Neural cell (in vitro differentiated cells): ENCODE measurements at regions not wholly inside any gene's neighbourhood (a gene's known extent, or its start where the extent isn't known, plus 50 kb on each side); places are given as distances from the start of the nearest gene placed in this dataset.

ENCODE experiments used
- H2AFZ ChIP-seq: fragments of 200-600, 300-800 bp; sonication (generic), shearing (Covaris generic); 2 replicates; pipeline ENCODE4 v1.6.0; 2014; ENCODE audit warnings: low read depth, mild to moderate bottlenecking, antibody characterized with exemption, low read length, moderate library complexity
- H3F3A ChIP-seq: fragments of 200-600 bp; shearing (Covaris generic); 2 replicates; pipeline ENCODE4 v1.6.1; 2016; ENCODE audit warnings: mild to moderate bottlenecking, moderate library complexity, mixed read lengths, antibody characterized with exemption, low read length; ENCODE audit not compliant: insufficient read depth, poor library complexity, severe bottlenecking
- H3K27ac ChIP-seq: fragments of 200-600, 300-800 bp; sonication (generic), shearing (Covaris generic); 2 replicates; pipeline ENCODE4 v1.5.1; 2014; ENCODE audit warnings: mild to moderate bottlenecking, low read length, moderate library complexity
- H3K27me3 ChIP-seq: fragments of 300-800, 200-600 bp; sonication (generic), shearing (Covaris generic); 2 replicates; pipeline ENCODE4 v1.6.0; 2014; ENCODE audit warnings: mild to moderate bottlenecking, low read depth, low read length, moderate library complexity; ENCODE audit not compliant: insufficient read depth
- H3K36me3 ChIP-seq: fragments of 300-800, 200-600 bp; sonication (generic), shearing (Covaris generic); 2 replicates; pipeline ENCODE4 v1.5.1; 2014; ENCODE audit warnings: mild to moderate bottlenecking, antibody characterized with exemption, low read length, moderate library complexity; ENCODE audit not compliant: insufficient read depth
- H3K4me2 ChIP-seq: fragments of 300-800, 200-600 bp; sonication (generic), shearing (Covaris generic); 2 replicates; pipeline ENCODE4 v1.6.0; 2014; ENCODE audit warnings: mild to moderate bottlenecking, low read length
- H3K4me3 ChIP-seq: fragments of 300-800, 200-600 bp; sonication (generic), shearing (Covaris generic); 2 replicates; pipeline ENCODE4 v1.5.1; 2014; ENCODE audit warnings: mild to moderate bottlenecking, low read length, moderate library complexity
- H3K79me2 ChIP-seq: fragments of 200-600 bp; shearing (Covaris generic); replicated peaks from 2 replicates; pipeline ENCODE4 v1.6.0; 2014; ENCODE audit warnings: mild to moderate bottlenecking, low read length, moderate library complexity; ENCODE audit not compliant: insufficient read depth
- H3K9ac ChIP-seq: fragments of 300-800, 200-600 bp; sonication (generic), shearing (Covaris generic); 2 replicates; pipeline ENCODE4 v1.6.1; 2016; ENCODE audit warnings: mild to moderate bottlenecking, low read length, mixed read lengths
- H3K9me2 ChIP-seq: fragments of 200-600 bp; shearing (Covaris generic); 2 replicates; pipeline ENCODE4 v1.6.1; 2016; ENCODE audit warnings: mild to moderate bottlenecking, low read length, mixed read lengths; ENCODE audit not compliant: insufficient read depth
- H3K9me3 ChIP-seq: fragments of 200-600, 300-800 bp; sonication (generic), shearing (Covaris generic); 2 replicates; pipeline ENCODE4 v1.6.1; 2016; ENCODE audit warnings: mild to moderate bottlenecking, mixed run types, low read length, moderate library complexity, mixed read lengths
- H4K20me1 ChIP-seq: fragments of 200-600 bp; shearing (Covaris generic); 2 replicates; pipeline ENCODE4 v1.6.1; 2016; ENCODE audit warnings: mild to moderate bottlenecking, mixed run types; ENCODE audit not compliant: insufficient read depth
- EP300 ChIP-seq: fragments of 450-650 bp; conservative IDR thresholded peaks from 2 replicates; pipeline ENCODE4 v1.6.1; 2014; ENCODE audit warnings: antibody characterized with exemption, mild to moderate bottlenecking, moderate library complexity; ENCODE audit not compliant: poor library complexity, severe bottlenecking
- EZH2 ChIP-seq: fragments of 200-600, 300-800 bp; shearing (Covaris generic), sonication (generic); IDR thresholded peaks from 2 replicates; pipeline ENCODE4 v1.6.1; 2014; ENCODE audit warnings: antibody characterized with exemption, low read length, borderline replicate concordance, mild to moderate bottlenecking; ENCODE audit not compliant: insufficient read depth, poor library complexity, severe bottlenecking
- MXI1 ChIP-seq: fragments of 450-650 bp; conservative IDR thresholded peaks from 2 replicates; pipeline ENCODE4 v1.6.1; 2014; ENCODE audit warnings: antibody characterized with exemption, mild to moderate bottlenecking; ENCODE audit not compliant: poor library complexity, severe bottlenecking
- POLR2AphosphoS5 ChIP-seq: IDR thresholded peaks from 2 replicates; pipeline ENCODE4 v1.6.1; 2012
- RAD21 ChIP-seq: fragments of 450-650 bp; conservative IDR thresholded peaks from 2 replicates; pipeline ENCODE4 v1.6.1; 2014; ENCODE audit warnings: antibody characterized with exemption, mild to moderate bottlenecking, moderate library complexity
- REST ChIP-seq: IDR thresholded peaks from 2 replicates; pipeline ENCODE4 v1.6.1; 2012; ENCODE audit warnings: borderline replicate concordance
- SMC3 ChIP-seq: fragments of 450-650 bp; conservative IDR thresholded peaks from 2 replicates; pipeline ENCODE4 v1.6.1; 2014; ENCODE audit warnings: antibody characterized with exemption, mild to moderate bottlenecking, moderate library complexity; ENCODE audit not compliant: poor library complexity
- TAF1 ChIP-seq: IDR thresholded peaks from 2 replicates; pipeline ENCODE4 v1.6.1; 2012; ENCODE audit warnings: low read depth
- TF ChIP-seq, protein P1 (sequence below): fragments of 450-650 bp; IDR thresholded peaks from 2 replicates; pipeline ENCODE4 v1.5.1; 2014; ENCODE audit warnings: antibody characterized with exemption, mild to moderate bottlenecking, moderate library complexity; ENCODE audit not compliant: poor library complexity, severe bottlenecking

- H3K79me2 ChIP-seq: no peaks in the 10 kb centered on the region
- H3K4me3 ChIP-seq: no peak overlapping the region
- no peak overlapping the region for H3K27ac ChIP-seq
- H3F3A ChIP-seq: no peaks in the 10 kb centered on the region
- no peaks in the 10 kb centered on the region for H4K20me1 ChIP-seq
- H3K9ac ChIP-seq: no peak overlapping the region
- H3K9me3 ChIP-seq: no peaks in the 10 kb centered on the region
- TF ChIP-seq, protein P1, sequence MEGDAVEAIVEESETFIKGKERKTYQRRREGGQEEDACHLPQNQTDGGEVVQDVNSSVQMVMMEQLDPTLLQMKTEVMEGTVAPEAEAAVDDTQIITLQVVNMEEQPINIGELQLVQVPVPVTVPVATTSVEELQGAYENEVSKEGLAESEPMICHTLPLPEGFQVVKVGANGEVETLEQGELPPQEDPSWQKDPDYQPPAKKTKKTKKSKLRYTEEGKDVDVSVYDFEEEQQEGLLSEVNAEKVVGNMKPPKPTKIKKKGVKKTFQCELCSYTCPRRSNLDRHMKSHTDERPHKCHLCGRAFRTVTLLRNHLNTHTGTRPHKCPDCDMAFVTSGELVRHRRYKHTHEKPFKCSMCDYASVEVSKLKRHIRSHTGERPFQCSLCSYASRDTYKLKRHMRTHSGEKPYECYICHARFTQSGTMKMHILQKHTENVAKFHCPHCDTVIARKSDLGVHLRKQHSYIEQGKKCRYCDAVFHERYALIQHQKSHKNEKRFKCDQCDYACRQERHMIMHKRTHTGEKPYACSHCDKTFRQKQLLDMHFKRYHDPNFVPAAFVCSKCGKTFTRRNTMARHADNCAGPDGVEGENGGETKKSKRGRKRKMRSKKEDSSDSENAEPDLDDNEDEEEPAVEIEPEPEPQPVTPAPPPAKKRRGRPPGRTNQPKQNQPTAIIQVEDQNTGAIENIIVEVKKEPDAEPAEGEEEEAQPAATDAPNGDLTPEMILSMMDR: no peak
- TF ChIP-seq EZH2 (no peak), SMC3 (no peak), RAD21 (no peak), POLR2AphosphoS5 (no peak), REST (no peak)
- no peak overlapping the region for H2AFZ ChIP-seq
- no peaks in the 10 kb centered on the region for H3K36me3 ChIP-seq
- H3K9me2 ChIP-seq: no peaks in the 10 kb centered on the region
- H3K27me3 ChIP-seq: no peaks in the 10 kb centered on the region
- no peak overlapping the region for H3K4me2 ChIP-seq
Measured at GRCh38 chr11:109511598-109511997, 89.6 kb downstream of the C11orf87 start.

DNA sequence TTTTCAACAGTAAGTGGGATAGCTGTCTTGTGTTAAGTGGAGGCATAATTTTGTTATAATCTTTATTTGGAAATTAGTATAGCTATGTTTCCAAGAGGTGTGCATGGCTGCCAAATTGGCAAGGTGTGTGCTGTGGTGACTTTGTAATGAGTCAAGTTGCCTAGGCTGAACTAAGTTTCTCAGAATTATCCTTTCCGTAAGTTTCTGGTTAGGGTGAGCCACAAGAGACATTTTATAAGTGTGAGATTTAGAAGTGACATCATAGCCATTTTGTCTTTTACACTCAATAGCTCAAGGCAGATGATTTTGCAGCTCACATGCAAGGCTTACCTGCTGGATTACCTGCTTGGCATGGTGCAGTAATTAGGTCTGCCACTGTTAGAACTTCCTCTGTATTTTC lies 90.3 kb downstream of the C11orf87 start:
- Histone ChIP-seq H3K27me3 (no peaks in the 10 kb centered on the region), H3F3A (no peaks in the 10 kb centered on the region), H3K9ac (no peak overlapping the region), H2AFZ (no peak overlapping the region), H4K20me1 (no peaks in the 10 kb centered on the region), H3K36me3 (no peaks in the 10 kb centered on the region), H3K79me2 (no peaks in the 10 kb centered on the region), H3K4me2 (no peak overlapping the region), H3K9me2 (no peaks in the 10 kb centered on the region), H3K27ac (no peak overlapping the region), H3K9me3 (no peaks in the 10 kb centered on the region), H3K4me3 (no peak overlapping the region)
- TF ChIP-seq POLR2AphosphoS5 (no peak), EZH2 (no peak), EP300 (no peak), TAF1 (no peak), RAD21 (no peak), SMC3 (no peak), REST (no peak), MXI1 (no peak)
- TF ChIP-seq, protein P1: no peak
